IgD-negative memory B cell (primary cell): ENCODE measurements at regions not wholly inside any gene's neighbourhood (a gene's known extent, or its start where the extent isn't known, plus 50 kb on each side); places are given as distances from the start of the nearest gene placed in this dataset.

ENCODE experiments used
- H3K27ac Mint-ChIP-seq, 3 donors: one replicate each; pipeline ENCODE4 v1.8.0; 2020 to 2022; ENCODE audit warnings: mild to moderate bottlenecking in 3 of 3, mixed read lengths in 3 of 3, moderate library complexity in 1 of 3
- H3K27me3 Mint-ChIP-seq: one replicate; pipeline ENCODE4 v1.8.0; 2021; ENCODE audit warnings: mixed read lengths
- H3K36me3 Mint-ChIP-seq: one replicate; pipeline ENCODE4 v1.8.0; 2020; ENCODE audit warnings: mild to moderate bottlenecking, mixed read lengths
- H3K4me1 Mint-ChIP-seq, 3 donors: one replicate each; pipeline ENCODE4 v1.8.0; 2020 to 2022; ENCODE audit warnings: mixed read lengths in 3 of 3, mild to moderate bottlenecking in 1 of 3
- H3K4me3 Mint-ChIP-seq, 4 donors: one replicate each; pipeline ENCODE4 v1.8.0; 2020 to 2022; ENCODE audit warnings: mild to moderate bottlenecking in 4 of 4, mixed read lengths in 4 of 4, moderate library complexity in 3 of 4
- H3K9me3 Mint-ChIP-seq, 3 donors: one replicate each; pipeline ENCODE4 v1.8.0; 2020 to 2021; ENCODE audit warnings: mixed read lengths in 3 of 3, mild to moderate bottlenecking in 1 of 3

GRCh38 chr11:130631119-130631518 is 182.7 kb downstream of the ADAMTS15 start:
- Mint-ChIP-seq H3K9me3 (no peaks in the 10 kb centered on the region), H3K27ac (no peak overlapping the region), H3K4me3 (no peak overlapping the region), H3K36me3 (no peaks in the 10 kb centered on the region), H3K27me3 (no peaks in the 10 kb centered on the region), H3K4me1 (no peaks in the 10 kb centered on the region)

GRCh38 chr11:130633466-130633865 is 185.0 kb downstream of the ADAMTS15 start:
- H3K27me3 Mint-ChIP-seq: no peaks in the 10 kb centered on the region
- no peaks in the 10 kb centered on the region for H3K4me1 Mint-ChIP-seq
- no peak overlapping the region for H3K27ac Mint-ChIP-seq
- H3K9me3 Mint-ChIP-seq: no peaks in the 10 kb centered on the region
- no peak overlapping the region for H3K4me3 Mint-ChIP-seq
- H3K36me3 Mint-ChIP-seq: no peaks in the 10 kb centered on the region

GRCh38 chr11:130634186-130634585 is 185.7 kb downstream of the ADAMTS15 start:
- no peak overlapping the region for H3K27ac Mint-ChIP-seq
- H3K4me3 Mint-ChIP-seq: no peak overlapping the region
- H3K27me3 Mint-ChIP-seq: no peaks in the 10 kb centered on the region

GRCh38 chr11:130634961-130635473 is 186.6 kb downstream of the ADAMTS15 start:
- Mint-ChIP-seq H3K27me3 (no peaks in the 10 kb centered on the region), H3K27ac (no peak overlapping the region), H3K4me1 (no peaks in the 10 kb centered on the region), H3K4me3 (no peak overlapping the region), H3K36me3 (no peaks in the 10 kb centered on the region), H3K9me3 (no peaks in the 10 kb centered on the region)

More at GRCh38 chr11:130634186-130634585, 185.7 kb downstream of the ADAMTS15 start:
- H3K9me3 Mint-ChIP-seq: no peaks in the 10 kb centered on the region
- no peaks in the 10 kb centered on the region for H3K4me1 Mint-ChIP-seq
- no peaks in the 10 kb centered on the region for H3K36me3 Mint-ChIP-seq

GRCh38 chr11:130635937-130636630 is 187.6 kb downstream of the ADAMTS15 start:
- Mint-ChIP-seq H3K36me3 (no peaks in the 10 kb centered on the region), H3K4me1 (no peaks in the 10 kb centered on the region), H3K27ac (no peak overlapping the region), H3K9me3 (no peaks in the 10 kb centered on the region), H3K27me3 (no peaks in the 10 kb centered on the region), H3K4me3 (no peak overlapping the region)

- Mint-ChIP-seq H3K27ac (no peak overlapping the region), H3K4me1 (no peaks in the 10 kb centered on the region), H3K36me3 (no peaks in the 10 kb centered on the region), H3K9me3 (no peaks in the 10 kb centered on the region), H3K4me3 (no peak overlapping the region), H3K27me3 (no peaks in the 10 kb centered on the region)
These were observed 188.4 kb downstream of the ADAMTS15 start for GRCh38 chr11:130636722-130637464.

GRCh38 chr11:130637566-130637965 is 189.1 kb downstream of the ADAMTS15 start:
- Mint-ChIP-seq H3K9me3 (no peaks in the 10 kb centered on the region), H3K27ac (no peak overlapping the region), H3K4me1 (no peaks in the 10 kb centered on the region), H3K4me3 (no peak overlapping the region), H3K27me3 (no peaks in the 10 kb centered on the region), H3K36me3 (no peaks in the 10 kb centered on the region)

GRCh38 chr11:130638033-130638432 is 189.6 kb downstream of the ADAMTS15 start:
- Mint-ChIP-seq H3K4me1 (no peaks in the 10 kb centered on the region), H3K36me3 (no peaks in the 10 kb centered on the region), H3K27me3 (no peaks in the 10 kb centered on the region), H3K27ac (no peak overlapping the region), H3K4me3 (no peak overlapping the region), H3K9me3 (no peaks in the 10 kb centered on the region)

- Mint-ChIP-seq H3K36me3 (no peaks in the 10 kb centered on the region), H3K9me3 (no peaks in the 10 kb centered on the region), H3K27me3 (no peaks in the 10 kb centered on the region), H3K4me3 (no peak overlapping the region), H3K27ac (no peak overlapping the region), H3K4me1 (no peaks in the 10 kb centered on the region)
These were observed 190.2 kb downstream of the ADAMTS15 start for GRCh38 chr11:130638624-130639023.

- Mint-ChIP-seq H3K27ac (no peak overlapping the region), H3K4me3 (no peak overlapping the region), H3K27me3 (no peaks in the 10 kb centered on the region), H3K36me3 (no peaks in the 10 kb centered on the region), H3K9me3 (no peaks in the 10 kb centered on the region), H3K4me1 (no peaks in the 10 kb centered on the region)
These were observed 190.9 kb downstream of the ADAMTS15 start for GRCh38 chr11:130639369-130639768.

GRCh38 chr11:130640526-130640925 is 192.1 kb downstream of the ADAMTS15 start:
- Mint-ChIP-seq H3K4me3 (no peak overlapping the region), H3K4me1 (no peaks in the 10 kb centered on the region), H3K36me3 (no peaks in the 10 kb centered on the region), H3K27ac (no peak overlapping the region), H3K9me3 (no peaks in the 10 kb centered on the region), H3K27me3 (no peaks in the 10 kb centered on the region)

- Mint-ChIP-seq H3K4me1 (no peaks in the 10 kb centered on the region), H3K9me3 (no peaks in the 10 kb centered on the region), H3K27ac (no peak overlapping the region), H3K4me3 (no peak overlapping the region), H3K36me3 (no peaks in the 10 kb centered on the region), H3K27me3 (no peaks in the 10 kb centered on the region)
These were observed 193.4 kb downstream of the ADAMTS15 start for GRCh38 chr11:130641876-130642275.

- H3K9me3 Mint-ChIP-seq: no peaks in the 10 kb centered on the region
- no peaks in the 10 kb centered on the region for H3K27me3 Mint-ChIP-seq
- H3K4me1 Mint-ChIP-seq: no peaks in the 10 kb centered on the region
- peaks cover 1% of the 10 kb centered on the region for H3K36me3 Mint-ChIP-seq
- no peak overlapping the region for H3K27ac Mint-ChIP-seq
- H3K4me3 Mint-ChIP-seq: no peak overlapping the region
These were observed 194.5 kb downstream of the ADAMTS15 start for GRCh38 chr11:130642994-130643393.

- H3K27ac Mint-ChIP-seq: no peak overlapping the region
- H3K36me3 Mint-ChIP-seq: peaks cover 1% of the 10 kb centered on the region
- H3K4me1 Mint-ChIP-seq: no peaks in the 10 kb centered on the region
- no peaks in the 10 kb centered on the region for H3K27me3 Mint-ChIP-seq
- H3K4me3 Mint-ChIP-seq: no peak overlapping the region
- no peaks in the 10 kb centered on the region for H3K9me3 Mint-ChIP-seq
These were observed 195.7 kb downstream of the ADAMTS15 start for GRCh38 chr11:130644187-130644586.

GRCh38 chr11:130645164-130645842 is 196.9 kb downstream of the ADAMTS15 start:
- Mint-ChIP-seq H3K27ac (no peak overlapping the region), H3K27me3 (no peaks in the 10 kb centered on the region), H3K4me1 (no peaks in the 10 kb centered on the region), H3K36me3 (peaks cover 1% of the 10 kb centered on the region), H3K9me3 (no peaks in the 10 kb centered on the region), H3K4me3 (no peak overlapping the region)
